Heart left ventricle (tissue), 16 donors: ENCODE measurements at regions not wholly inside any gene's neighbourhood (a gene's known extent, or its start where the extent isn't known, plus 50 kb on each side); places are given as distances from the start of the nearest gene placed in this dataset.
"Not testable (repeated sequence)": the region's sequence is repeated elsewhere in the genome, so short reads cannot be mapped to it uniquely, and the experiment has no call there.

Experiments
- ATAC-seq, 4 donors: fragments of 200-7000 bp; cut with Tn5 transposase; one replicate each; pipeline ENCODE4 v1.9.1; 2020 to 2022; ENCODE audit warnings: moderate library complexity in 4 of 4, mild to moderate bottlenecking in 3 of 4, moderate number of reproducible peaks in 1 of 4
- DNase-seq, 5 donors: peaks; one replicate each; pipeline ENCODE4 v3.0.0-alpha.2; 2020
- H3K27ac ChIP-seq, 12 donors: fragments of 200-600 bp; sonication (generic) in 4 of 12; one replicate each; pipeline versions ENCODE4 v1.5.0 to v1.8.0; 2016 to 2022; ENCODE audit warnings: mild to moderate bottlenecking in 2 of 12
- H3K27me3 ChIP-seq, 9 donors: fragments of 200-600 bp; sonication (generic) in 2 of 9; one replicate each; pipeline versions ENCODE4 v1.5.1 to v1.8.0; 2016 to 2022; ENCODE audit warnings: mild to moderate bottlenecking in 3 of 9
- H3K36me3 ChIP-seq, 9 donors: fragments of 200-600 bp; sonication (generic) in 2 of 9; one replicate each; pipeline versions ENCODE4 v1.5.0 to v1.8.0; 2018 to 2022; ENCODE audit warnings: mild to moderate bottlenecking in 2 of 9
- H3K4me1 ChIP-seq, 12 donors: fragments of 200-600 bp; sonication (generic) in 4 of 12; one replicate each; pipeline versions ENCODE4 v1.5.0 to v1.8.0; 2016 to 2022; ENCODE audit warnings: mild to moderate bottlenecking in 3 of 12
- H3K4me3 ChIP-seq, 12 donors: fragments of 200-600 bp; sonication (generic) in 4 of 12; one replicate each; pipeline versions ENCODE4 v1.5.0 to v1.8.0; 2017 to 2022; ENCODE audit warnings: mild to moderate bottlenecking in 9 of 12, moderate library complexity in 4 of 12
- H3K9me3 ChIP-seq, 12 donors: fragments of 200-600 bp; sonication (generic) in 4 of 12; one replicate each; pipeline versions ENCODE4 v1.5.0 to v1.8.0; 2016 to 2022; ENCODE audit warnings: mild to moderate bottlenecking in 1 of 12
- POLR2A ChIP-seq, 2 donors: fragments of 450-650 bp; IDR thresholded peaks; one replicate each; pipeline ENCODE4 v1.6.1; 2017; ENCODE audit warnings: antibody characterized with exemption in 2 of 2, mild to moderate bottlenecking in 2 of 2, moderate library complexity in 2 of 2
- WGBS, 4 donors: extraction: QIAGEN DNeasy Blood & Tissue Kit in 2 of 4; methylation state at CpG; one replicate each; pipeline versions ENCODE4 v1.1.5 to v1.1.7; 2013 to 2018; 5-methylcytosine and 5-hydroxymethylcytosine counted together
- intact Hi-C, 10 donors: fragments of 100-400 bp; cut with DNase I; formaldehyde crosslinking; loops; one replicate each; pipeline versions ENCODE4 v1.11.1 to v1.14.2; 2022
- TF ChIP-seq, protein P1 (sequence below), 12 donors: fragments of 200-600 bp; sonication (generic) in 4 of 12; IDR thresholded peaks; one replicate each; pipeline versions ENCODE4 v1.5.0 to v1.8.0; 2018 to 2022; ENCODE audit warnings: antibody characterized with exemption in 12 of 12, mild to moderate bottlenecking in 5 of 12
- donor health status: ischemic (EF 13 %, LVEDD 7.1; RV severe dilation, severe dysfunction).
- donor health status: healthy with polysubstance abuse.
- donor health status: DM: no; HTN: yes; CAD: no.
- donor health status: DM: no; HTN: no; CAD: no.
- donor health status: ischemic (EF 25% LVEDD 6.9; RV normal size, moderate dysfunction).
- donor health status: ischemic (EF 25% LVEDD 5.7; RV mildly dilated, moderate dysfunction).
- donor health status: healthy.
- donor health status: DM: yes; HTN: yes; CAD: no.
- donor health status: ischemic (EF 35%, LVEDD 5.7; RV mildly dilated, moderate dysfunction).
- donor health status: nonischemic (EF 11% LVEDD 7.7; RV severe dilation, severe dysfunction).
- donor health status: DM: yes; HTN: yes; CAD: no.
- donor health status: PGD.
- donor health status: ischemic (EF 29% LVEDD 5.4; RV normal size, mild dysfunction).
- donor health status: nonischemic (EF 23%, LVEDD 6.1; RV moderate dilation, normal function).

DNA sequence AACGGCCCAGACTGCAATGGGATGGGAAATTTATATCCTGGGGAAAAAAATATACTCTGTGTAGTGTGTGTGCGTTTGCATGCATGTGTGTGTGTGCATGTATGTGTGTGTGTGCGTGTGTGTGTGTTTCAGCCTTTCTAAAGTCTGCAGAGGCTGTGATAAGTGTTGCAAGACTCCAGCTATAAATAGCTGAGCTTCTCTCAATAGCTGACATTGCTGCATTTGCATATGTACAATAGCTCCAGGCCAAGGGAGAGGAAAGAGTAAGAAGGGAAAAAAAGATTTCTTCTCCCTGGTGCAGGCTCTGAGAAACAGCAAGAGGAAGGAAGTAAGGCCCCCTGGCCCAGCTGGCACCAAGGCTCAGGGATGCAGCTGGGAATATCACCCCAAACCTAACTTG, 483.0 kb downstream of the MN1 start:
- Histone ChIP-seq H3K27ac (no peak overlapping the region), H3K36me3 (no peaks in the 10 kb centered on the region), H3K27me3 (peaks cover 0 to 25% (median 7%) of the 10 kb centered on the region in 9 donors), H3K9me3 (peaks cover 0 to 7% (median 0%) of the 10 kb centered on the region in 12 donors), H3K4me1 (peaks cover 0 to 9% (median 0%) of the 10 kb centered on the region in 12 donors), H3K4me3 (no peak overlapping the region)
- ATAC-seq (peak; percentile 81 to 89 (median 84)), DNase-seq (peak in 3 of 5 donors; percentile 20 to 66 (median 47))
- intact Hi-C loops, result no loop called here
- TF ChIP-seq, protein P1, sequence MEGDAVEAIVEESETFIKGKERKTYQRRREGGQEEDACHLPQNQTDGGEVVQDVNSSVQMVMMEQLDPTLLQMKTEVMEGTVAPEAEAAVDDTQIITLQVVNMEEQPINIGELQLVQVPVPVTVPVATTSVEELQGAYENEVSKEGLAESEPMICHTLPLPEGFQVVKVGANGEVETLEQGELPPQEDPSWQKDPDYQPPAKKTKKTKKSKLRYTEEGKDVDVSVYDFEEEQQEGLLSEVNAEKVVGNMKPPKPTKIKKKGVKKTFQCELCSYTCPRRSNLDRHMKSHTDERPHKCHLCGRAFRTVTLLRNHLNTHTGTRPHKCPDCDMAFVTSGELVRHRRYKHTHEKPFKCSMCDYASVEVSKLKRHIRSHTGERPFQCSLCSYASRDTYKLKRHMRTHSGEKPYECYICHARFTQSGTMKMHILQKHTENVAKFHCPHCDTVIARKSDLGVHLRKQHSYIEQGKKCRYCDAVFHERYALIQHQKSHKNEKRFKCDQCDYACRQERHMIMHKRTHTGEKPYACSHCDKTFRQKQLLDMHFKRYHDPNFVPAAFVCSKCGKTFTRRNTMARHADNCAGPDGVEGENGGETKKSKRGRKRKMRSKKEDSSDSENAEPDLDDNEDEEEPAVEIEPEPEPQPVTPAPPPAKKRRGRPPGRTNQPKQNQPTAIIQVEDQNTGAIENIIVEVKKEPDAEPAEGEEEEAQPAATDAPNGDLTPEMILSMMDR (IDR thresholded peaks at IDR 0.05), result no peak
- no peak for TF ChIP-seq POLR2A (IDR thresholded peaks at IDR 0.05)
- WGBS, 4 donors, result 14 to 31% (median 24%) methylated on average over 3 of the region's 3 CpGs

DNA sequence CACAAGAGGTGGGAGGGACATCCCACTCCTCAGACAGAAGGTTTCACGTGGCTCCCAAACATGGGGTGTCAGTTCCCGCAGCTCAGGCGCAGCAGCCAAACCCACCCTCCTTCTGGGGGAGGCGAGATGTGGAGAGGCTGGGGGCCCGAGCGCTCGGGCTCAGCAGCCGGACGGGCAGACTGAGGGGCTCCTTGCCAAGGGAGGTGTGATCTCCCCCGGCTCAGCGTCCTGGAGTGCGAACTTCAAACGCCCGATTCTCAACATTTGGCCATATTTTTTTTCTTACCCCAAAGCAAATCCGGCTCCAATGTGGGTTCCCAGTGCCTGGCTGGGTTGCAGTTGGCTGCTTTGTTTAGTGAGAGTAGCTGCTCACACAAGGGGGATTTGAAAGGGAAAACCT, 477.9 kb downstream of the MN1 start:
- no peak overlapping the region for H3K27ac ChIP-seq
- peaks cover 0 to 7% (median 0%) of the 10 kb centered on the region in 12 donors for H3K9me3 ChIP-seq
- intact Hi-C loops, result loop anchor here in 1 of 10 donors (10.0 kb wide), 1 partner anchor 569 kb away; no protein-coding TSS in a partner anchor
- H3K4me3 ChIP-seq, result no peak overlapping the region
- H3K27me3 ChIP-seq, result peaks cover 0 to 45% (median 14%) of the 10 kb centered on the region in 9 donors
- TF ChIP-seq POLR2A (IDR thresholded peaks at IDR 0.05), result no peak
- TF ChIP-seq, protein P1 (IDR thresholded peaks at IDR 0.05), result no peak
- no peaks in the 10 kb centered on the region for H3K36me3 ChIP-seq
- ATAC-seq (no peak), DNase-seq (no peak)
- 5 to 25% (median 18%) methylated on average over 12 to 15 of the region's 15 CpGs for WGBS, 4 donors
- H3K4me1 ChIP-seq, result peaks cover 0 to 3% (median 0%) of the 10 kb centered on the region in 12 donors

DNA sequence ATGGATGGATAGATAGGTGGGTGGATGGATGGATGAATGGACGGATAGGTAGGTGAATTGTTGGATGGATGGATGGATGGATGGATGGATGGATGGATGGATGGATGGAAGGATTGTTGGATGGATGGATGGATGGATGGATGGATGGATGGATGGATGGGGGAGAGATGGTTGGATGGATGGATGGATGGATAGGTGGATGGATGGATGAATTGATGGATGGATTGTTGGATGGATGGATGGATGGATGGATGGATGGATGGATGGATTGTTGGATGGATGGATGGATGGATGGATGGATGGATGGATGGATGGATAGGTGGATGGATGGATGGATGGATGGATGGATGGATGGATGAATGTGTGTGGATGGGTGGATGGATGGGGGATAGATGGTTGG, 476.6 kb downstream of the MN1 start:
- H3K4me3 ChIP-seq, H3K9me3 ChIP-seq, ATAC-seq, DNase-seq, H3K27ac ChIP-seq, H3K36me3 ChIP-seq, H3K4me1 ChIP-seq: not testable (repeated sequence)
- intact Hi-C loops, result loop anchor here in 1 of 10 donors (10.0 kb wide), 1 partner anchor 570 kb away; no protein-coding TSS in a partner anchor
- peaks cover 0 to 57% (median 16%) of the 10 kb centered on the region in 9 donors for H3K27me3 ChIP-seq
- WGBS, 4 donors, result 84 to 95% (median 89%) methylated on average over 1 of the region's 1 CpG

DNA sequence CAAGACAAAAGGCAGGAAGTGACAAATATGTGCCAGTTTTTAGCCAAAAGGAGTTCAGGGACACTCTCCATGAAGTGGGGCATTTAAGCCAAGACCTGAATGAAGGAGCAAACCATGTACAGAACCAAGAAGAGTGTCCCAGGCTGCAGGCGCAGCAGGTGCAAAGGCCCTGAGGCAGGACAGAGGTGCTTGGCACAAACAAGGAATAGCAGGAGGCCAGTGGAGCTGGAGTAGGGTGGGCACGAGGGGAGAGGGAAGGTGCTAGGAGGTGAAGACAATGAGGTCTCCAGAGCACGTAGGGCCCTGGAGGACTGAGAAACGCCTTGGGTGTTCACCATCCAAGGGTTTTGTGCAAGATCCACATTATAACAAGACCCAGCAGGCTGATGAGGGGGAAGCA, 474.1 kb downstream of the MN1 start:
- Histone ChIP-seq H3K4me3 (no peak overlapping the region), H3K27ac (no peak overlapping the region), H3K9me3 (no peaks in the 10 kb centered on the region), H3K4me1 (peaks cover 0 to 8% (median 0%) of the 10 kb centered on the region in 12 donors), H3K36me3 (no peaks in the 10 kb centered on the region), H3K27me3 (peaks cover 6 to 67% (median 19%) of the 10 kb centered on the region in 9 donors)
- DNase-seq, result no peak
- intact Hi-C loops, result loop anchor here in 1 of 10 donors (10.0 kb wide), 1 partner anchor 573 kb away; no protein-coding TSS in a partner anchor
- no peak for ATAC-seq
- WGBS, 4 donors, result 87 to 92% (median 88%) methylated on average over 4 of the region's 4 CpGs
- TF ChIP-seq POLR2A (IDR thresholded peaks at IDR 0.05), result no peak
- TF ChIP-seq, protein P1 (IDR thresholded peaks at IDR 0.05), result no peak
